Panc1 (cell line): ENCODE measurements at regions not wholly inside any gene's neighbourhood (a gene's known extent, or its start where the extent isn't known, plus 50 kb on each side); places are given as distances from the start of the nearest gene placed in this dataset.

ENCODE experiments used
- POLR2AphosphoS5 ChIP-seq: IDR thresholded peaks from 2 replicates; pipeline ENCODE4 v1.6.1; 2012; ENCODE audit warnings: mild to moderate bottlenecking, low read depth, low read length, moderate library complexity
- SIN3A ChIP-seq: IDR thresholded peaks from 2 replicates; pipeline ENCODE4 v1.6.1; 2012; ENCODE audit warnings: low read depth, mild to moderate bottlenecking, low read length, moderate library complexity, borderline replicate concordance; ENCODE audit not compliant: insufficient read depth
- TCF7L2 ChIP-seq: IDR thresholded peaks from 2 replicates; pipeline ENCODE4 v1.6.1; 2011; ENCODE audit warnings: mild to moderate bottlenecking, low read depth, low read length, inconsistent platforms
- TF ChIP-seq, protein P1 (sequence below): fragments of 450-650 bp; IDR thresholded peaks from 2 replicates; pipeline ENCODE4 v1.5.1; 2017; ENCODE audit warnings: mild to moderate bottlenecking
- TF ChIP-seq, protein P2 (sequence below), 2 experiments: IDR thresholded peaks; 2 replicates each; pipeline ENCODE4 v1.6.1; 2011 to 2012; ENCODE audit warnings: low read depth in 2 of 2, control low read depth in 1 of 2, low read length in 1 of 2, mild to moderate bottlenecking in 1 of 2, moderate library complexity in 1 of 2; ENCODE audit not compliant: insufficient read depth in 1 of 2

DNA sequence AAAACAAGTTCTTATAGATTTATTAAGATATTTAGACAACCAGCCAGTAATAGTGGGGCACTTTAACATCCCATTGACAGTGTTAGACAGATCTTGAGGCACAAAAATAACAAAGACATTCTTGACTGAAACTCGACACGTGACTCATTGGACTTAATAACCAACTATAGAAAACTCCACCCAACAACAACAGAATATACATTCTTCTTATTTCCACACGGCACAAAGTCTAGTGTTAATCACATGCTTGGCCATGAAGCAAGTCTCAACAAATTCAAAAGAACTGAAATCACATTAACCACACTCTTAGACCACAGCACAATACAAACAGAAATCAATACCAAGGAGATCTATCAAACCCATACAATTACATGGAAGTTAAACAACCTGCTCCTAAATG lies 138.1 kb downstream of the ARL5B start:
- TF ChIP-seq, protein P1, sequence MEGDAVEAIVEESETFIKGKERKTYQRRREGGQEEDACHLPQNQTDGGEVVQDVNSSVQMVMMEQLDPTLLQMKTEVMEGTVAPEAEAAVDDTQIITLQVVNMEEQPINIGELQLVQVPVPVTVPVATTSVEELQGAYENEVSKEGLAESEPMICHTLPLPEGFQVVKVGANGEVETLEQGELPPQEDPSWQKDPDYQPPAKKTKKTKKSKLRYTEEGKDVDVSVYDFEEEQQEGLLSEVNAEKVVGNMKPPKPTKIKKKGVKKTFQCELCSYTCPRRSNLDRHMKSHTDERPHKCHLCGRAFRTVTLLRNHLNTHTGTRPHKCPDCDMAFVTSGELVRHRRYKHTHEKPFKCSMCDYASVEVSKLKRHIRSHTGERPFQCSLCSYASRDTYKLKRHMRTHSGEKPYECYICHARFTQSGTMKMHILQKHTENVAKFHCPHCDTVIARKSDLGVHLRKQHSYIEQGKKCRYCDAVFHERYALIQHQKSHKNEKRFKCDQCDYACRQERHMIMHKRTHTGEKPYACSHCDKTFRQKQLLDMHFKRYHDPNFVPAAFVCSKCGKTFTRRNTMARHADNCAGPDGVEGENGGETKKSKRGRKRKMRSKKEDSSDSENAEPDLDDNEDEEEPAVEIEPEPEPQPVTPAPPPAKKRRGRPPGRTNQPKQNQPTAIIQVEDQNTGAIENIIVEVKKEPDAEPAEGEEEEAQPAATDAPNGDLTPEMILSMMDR, result no peak
- TF ChIP-seq POLR2AphosphoS5 (no peak), SIN3A (no peak), TCF7L2 (no peak)
- TF ChIP-seq, protein P2, sequence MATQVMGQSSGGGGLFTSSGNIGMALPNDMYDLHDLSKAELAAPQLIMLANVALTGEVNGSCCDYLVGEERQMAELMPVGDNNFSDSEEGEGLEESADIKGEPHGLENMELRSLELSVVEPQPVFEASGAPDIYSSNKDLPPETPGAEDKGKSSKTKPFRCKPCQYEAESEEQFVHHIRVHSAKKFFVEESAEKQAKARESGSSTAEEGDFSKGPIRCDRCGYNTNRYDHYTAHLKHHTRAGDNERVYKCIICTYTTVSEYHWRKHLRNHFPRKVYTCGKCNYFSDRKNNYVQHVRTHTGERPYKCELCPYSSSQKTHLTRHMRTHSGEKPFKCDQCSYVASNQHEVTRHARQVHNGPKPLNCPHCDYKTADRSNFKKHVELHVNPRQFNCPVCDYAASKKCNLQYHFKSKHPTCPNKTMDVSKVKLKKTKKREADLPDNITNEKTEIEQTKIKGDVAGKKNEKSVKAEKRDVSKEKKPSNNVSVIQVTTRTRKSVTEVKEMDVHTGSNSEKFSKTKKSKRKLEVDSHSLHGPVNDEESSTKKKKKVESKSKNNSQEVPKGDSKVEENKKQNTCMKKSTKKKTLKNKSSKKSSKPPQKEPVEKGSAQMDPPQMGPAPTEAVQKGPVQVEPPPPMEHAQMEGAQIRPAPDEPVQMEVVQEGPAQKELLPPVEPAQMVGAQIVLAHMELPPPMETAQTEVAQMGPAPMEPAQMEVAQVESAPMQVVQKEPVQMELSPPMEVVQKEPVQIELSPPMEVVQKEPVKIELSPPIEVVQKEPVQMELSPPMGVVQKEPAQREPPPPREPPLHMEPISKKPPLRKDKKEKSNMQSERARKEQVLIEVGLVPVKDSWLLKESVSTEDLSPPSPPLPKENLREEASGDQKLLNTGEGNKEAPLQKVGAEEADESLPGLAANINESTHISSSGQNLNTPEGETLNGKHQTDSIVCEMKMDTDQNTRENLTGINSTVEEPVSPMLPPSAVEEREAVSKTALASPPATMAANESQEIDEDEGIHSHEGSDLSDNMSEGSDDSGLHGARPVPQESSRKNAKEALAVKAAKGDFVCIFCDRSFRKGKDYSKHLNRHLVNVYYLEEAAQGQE (IDR thresholded peaks at IDR 0.05; ENCODE audit: insufficient read depth in 1 of 2, low read depth in 2 of 2, low read length in 1 of 2), result no peak
